ENCODE measurements at regions not wholly inside any gene's neighbourhood (a gene's known extent, or its start where the extent isn't known, plus 50 kb on each side); places are given as distances from the start of the nearest gene placed in this dataset.
"Not testable (repeated sequence)": the region's sequence is repeated elsewhere in the genome, so short reads cannot be mapped to it uniquely, and the experiment has no call there.

DNA sequence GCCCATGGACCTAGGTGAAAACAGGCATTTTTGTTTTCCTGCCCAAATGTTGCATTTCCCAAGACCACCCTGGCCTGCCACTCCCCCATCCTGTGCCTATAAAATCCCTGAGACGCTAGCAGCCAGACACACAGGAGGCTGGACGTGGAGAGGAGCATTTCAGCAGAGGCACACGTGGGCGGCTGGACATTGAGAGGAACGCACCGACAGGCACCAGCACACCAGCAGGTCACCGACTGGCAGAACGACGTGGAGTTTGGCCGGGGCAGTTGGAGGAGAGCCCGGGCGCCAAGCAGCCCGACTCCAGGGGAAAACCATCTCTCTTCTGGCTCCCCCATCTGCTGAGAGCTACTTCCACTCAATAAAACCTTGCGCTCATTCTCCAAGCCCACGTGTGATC lies 234.8 kb upstream of the SFRP2 start:
- TF ChIP-seq, protein P1, sequence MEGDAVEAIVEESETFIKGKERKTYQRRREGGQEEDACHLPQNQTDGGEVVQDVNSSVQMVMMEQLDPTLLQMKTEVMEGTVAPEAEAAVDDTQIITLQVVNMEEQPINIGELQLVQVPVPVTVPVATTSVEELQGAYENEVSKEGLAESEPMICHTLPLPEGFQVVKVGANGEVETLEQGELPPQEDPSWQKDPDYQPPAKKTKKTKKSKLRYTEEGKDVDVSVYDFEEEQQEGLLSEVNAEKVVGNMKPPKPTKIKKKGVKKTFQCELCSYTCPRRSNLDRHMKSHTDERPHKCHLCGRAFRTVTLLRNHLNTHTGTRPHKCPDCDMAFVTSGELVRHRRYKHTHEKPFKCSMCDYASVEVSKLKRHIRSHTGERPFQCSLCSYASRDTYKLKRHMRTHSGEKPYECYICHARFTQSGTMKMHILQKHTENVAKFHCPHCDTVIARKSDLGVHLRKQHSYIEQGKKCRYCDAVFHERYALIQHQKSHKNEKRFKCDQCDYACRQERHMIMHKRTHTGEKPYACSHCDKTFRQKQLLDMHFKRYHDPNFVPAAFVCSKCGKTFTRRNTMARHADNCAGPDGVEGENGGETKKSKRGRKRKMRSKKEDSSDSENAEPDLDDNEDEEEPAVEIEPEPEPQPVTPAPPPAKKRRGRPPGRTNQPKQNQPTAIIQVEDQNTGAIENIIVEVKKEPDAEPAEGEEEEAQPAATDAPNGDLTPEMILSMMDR (conservative IDR thresholded peaks at IDR 0.05 in 1 of 2, IDR thresholded peaks at IDR 0.05 in 1 of 2; ENCODE audit: low read depth in 1 of 2, low read length in 2 of 2), result not testable (repeated sequence)
- not testable (repeated sequence) for TF ChIP-seq EZH2 (IDR thresholded peaks at IDR 0.05; ENCODE audit: low read length, missing control alignments)
